Spleen (tissue), 11 donors: ENCODE measurements at regions not wholly inside any gene's neighbourhood (a gene's known extent, or its start where the extent isn't known, plus 50 kb on each side); places are given as distances from the start of the nearest gene placed in this dataset.

Experiments
- DNase-seq: peaks from one replicate; pipeline ENCODE4 v3.0.0-alpha.2; 2020
- H3K27ac ChIP-seq, 8 donors: fragments of 200-600 bp; sonication (generic) in 7 of 8; 1 replicate in 4 of 8; 2 replicates in 4 of 8; pipeline versions ENCODE4 v1.5.0 to v1.8.0; 2016 to 2021; ENCODE audit warnings: inconsistent platforms in 4 of 8, mild to moderate bottlenecking in 4 of 8, moderate library complexity in 1 of 8
- H3K27me3 ChIP-seq, 7 donors: fragments of 200-600 bp; sonication (generic) in 6 of 7; replicated peaks in 1 of 7; 1 replicate in 4 of 7; 2 replicates in 3 of 7; pipeline versions ENCODE4 v1.5.0 to v1.8.0; 2016 to 2021; ENCODE audit warnings: inconsistent platforms in 3 of 7, mild to moderate bottlenecking in 1 of 7
- H3K36me3 ChIP-seq, 6 donors: fragments of 200-600 bp; sonication (generic) in 5 of 6; 1 replicate in 4 of 6; 2 replicates in 2 of 6; pipeline versions ENCODE4 v1.5.0 to v1.8.0; 2016 to 2021; ENCODE audit warnings: inconsistent platforms in 2 of 6
- H3K4me1 ChIP-seq, 6 donors: fragments of 200-600 bp; sonication (generic) in 5 of 6; 1 replicate in 3 of 6; 2 replicates in 3 of 6; pipeline versions ENCODE4 v1.5.0 to v1.8.0; 2016 to 2021; ENCODE audit warnings: inconsistent platforms in 3 of 6
- H3K4me3 ChIP-seq, 8 donors: fragments of 200-600 bp; sonication (generic) in 7 of 8; 1 replicate in 4 of 8; 2 replicates in 4 of 8; pipeline versions ENCODE4 v1.5.0 to v1.8.0; 2016 to 2021; ENCODE audit warnings: inconsistent platforms in 4 of 8, mild to moderate bottlenecking in 4 of 8, moderate library complexity in 2 of 8
- H3K9me3 ChIP-seq, 8 donors: fragments of 200-600 bp; sonication (generic) in 7 of 8; 1 replicate in 4 of 8; 2 replicates in 4 of 8; pipeline versions ENCODE4 v1.5.0 to v1.8.0; 2016 to 2021; ENCODE audit warnings: inconsistent platforms in 4 of 8
- CTCF ChIP-seq, 11 experiments: fragments of 200-600 bp in 7 of 11; fragments of 450-650 bp in 4 of 11; sonication (generic) in 4 of 11; IDR thresholded peaks in 8 of 11; conservative IDR thresholded peaks in 3 of 11; 1 replicate in 7 of 11; 2 replicates in 4 of 11; pipeline versions ENCODE4 v1.4.0 to v1.8.0; 2016 to 2021; ENCODE audit warnings: antibody characterized with exemption in 11 of 11, inconsistent platforms in 4 of 11, mild to moderate bottlenecking in 1 of 11
- POLR2A ChIP-seq, 3 donors: fragments of 450-650 bp; IDR thresholded peaks; one replicate each; pipeline ENCODE4 v1.5.1; 2017; ENCODE audit warnings: antibody characterized with exemption in 3 of 3, mild to moderate bottlenecking in 1 of 3
- POLR2AphosphoS5 ChIP-seq, 3 donors: sonication (generic); formaldehyde crosslinking; IDR thresholded peaks; one replicate each; pipeline ENCODE4 v1.5.1; 2017; ENCODE audit warnings: antibody characterized with exemption in 3 of 3
- WGBS, 5 donors: extraction: QIAGEN DNeasy Blood & Tissue Kit in 3 of 5; methylation state at CpG; one replicate each; pipeline versions ENCODE4 v1.1.5 to v1.1.7; 2013 to 2018; 5-methylcytosine and 5-hydroxymethylcytosine counted together
- intact Hi-C: fragments of 100-400 bp; cut with DNase I; formaldehyde crosslinking; loops from one replicate; pipeline ENCODE4 v1.15.0; 2023; ENCODE audit warnings: low total_unique reads
- donor health status: healthy with polysubstance abuse.
- donor health status: DM: no; HTN: no; CAD: no; lungs with moderate emphysema.
- donor health status: DM: no; HTN: no; CAD: no.
- donor health status: Bipolar disorder and iron deficiency.
- donor health status: healthy.
- donor health status: DM: no; HTN: no; CAD: no.
- donor health status: DM: yes; HTN: yes; CAD: no.

DNA sequence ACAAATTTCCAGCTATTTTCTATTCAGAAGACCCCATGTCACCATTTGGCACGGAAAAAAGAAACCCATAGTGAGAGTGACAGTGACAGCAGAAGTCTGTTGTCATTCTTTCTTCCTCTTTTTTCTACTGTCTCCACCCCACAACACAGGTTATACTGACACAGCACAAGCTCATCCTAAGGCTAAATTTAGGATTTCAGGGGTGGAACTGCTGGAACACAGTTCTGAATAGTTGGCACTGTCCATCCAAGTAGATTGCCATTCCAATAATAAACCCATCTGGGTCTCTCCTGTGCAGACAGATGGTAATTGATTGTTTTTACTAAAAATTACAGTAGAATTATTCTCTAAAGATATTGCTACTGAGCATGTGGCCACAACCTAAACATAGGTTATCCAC, 95.2 kb upstream of the C11orf87 start:
- Histone ChIP-seq H3K4me1 (no peaks in the 10 kb centered on the region), H3K27ac (no peak overlapping the region), H3K4me3 (no peak overlapping the region), H3K36me3 (no peaks in the 10 kb centered on the region), H3K27me3 (no peaks in the 10 kb centered on the region), H3K9me3 (peaks cover 0 to 15% (median 5%) of the 10 kb centered on the region in 8 donors)
- TF ChIP-seq POLR2AphosphoS5 (IDR thresholded peaks at IDR 0.05) (no peak), CTCF (IDR thresholded peaks at IDR 0.05 in 8 of 11, conservative IDR thresholded peaks at IDR 0.05 in 3 of 11) (no peak), POLR2A (IDR thresholded peaks at IDR 0.05) (no peak)
- no peak for DNase-seq
- intact Hi-C loops = no loop called here
- WGBS, 5 donors = 51 to 81% (median 64%) methylated on average over 1 of the region's 1 CpG

DNA sequence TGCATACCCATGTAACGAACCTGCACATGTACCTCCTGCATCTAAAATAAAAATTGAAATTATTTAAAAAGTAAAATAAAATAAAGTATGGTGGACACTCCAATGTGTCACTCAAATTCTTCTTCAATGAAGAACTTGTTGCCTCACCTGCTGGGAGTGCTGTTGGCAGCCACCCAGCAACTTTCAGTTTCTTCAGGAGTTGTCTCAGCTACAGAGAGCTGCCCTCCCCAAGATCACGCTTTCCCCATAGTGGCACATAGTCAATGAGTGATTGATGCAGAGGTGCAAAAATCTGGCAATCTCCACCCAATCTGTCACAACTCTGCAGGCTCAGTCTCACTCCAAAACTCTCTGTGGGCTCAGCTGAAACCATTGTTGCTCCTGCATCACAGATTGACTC, 92.3 kb upstream of the C11orf87 start:
- no peaks in the 10 kb centered on the region for H3K27me3 ChIP-seq
- H3K4me1 ChIP-seq = no peaks in the 10 kb centered on the region
- TF ChIP-seq POLR2A (IDR thresholded peaks at IDR 0.05) (no peak), CTCF (IDR thresholded peaks at IDR 0.05 in 8 of 11, conservative IDR thresholded peaks at IDR 0.05 in 3 of 11) (no peak), POLR2AphosphoS5 (IDR thresholded peaks at IDR 0.05) (no peak)
- H3K9me3 ChIP-seq = peaks cover 0 to 15% (median 5%) of the 10 kb centered on the region in 8 donors
- intact Hi-C loops = no loop called here
- no peak overlapping the region for H3K27ac ChIP-seq
- no peak for DNase-seq
- no peak overlapping the region for H3K4me3 ChIP-seq
- no peaks in the 10 kb centered on the region for H3K36me3 ChIP-seq
- WGBS, 5 donors = 73 to 82% (median 80%) methylated on average over 2 of the region's 2 CpGs

- 91 to 95% (median 92%) methylated on average over 1 of the region's 1 CpG for WGBS, 5 donors
- intact Hi-C loops = no loop called here
- DNase-seq = no peak
- no peak overlapping the region for H3K4me3 ChIP-seq
- no peaks in the 10 kb centered on the region for H3K36me3 ChIP-seq
- TF ChIP-seq POLR2AphosphoS5 (IDR thresholded peaks at IDR 0.05) (no peak), CTCF (IDR thresholded peaks at IDR 0.05 in 8 of 11, conservative IDR thresholded peaks at IDR 0.05 in 3 of 11) (no peak), POLR2A (IDR thresholded peaks at IDR 0.05) (no peak)
- no peak overlapping the region for H3K27ac ChIP-seq
- no peaks in the 10 kb centered on the region for H3K9me3 ChIP-seq
- no peaks in the 10 kb centered on the region for H3K27me3 ChIP-seq
- H3K4me1 ChIP-seq = no peaks in the 10 kb centered on the region
Observed at GRCh38 chr11:109338131-109338530, 83.9 kb upstream of the C11orf87 start.

GRCh38 chr11:109342261-109342660, 79.7 kb upstream of the C11orf87 start:
- Histone ChIP-seq H3K27me3 (no peaks in the 10 kb centered on the region), H3K36me3 (no peaks in the 10 kb centered on the region), H3K4me1 (no peaks in the 10 kb centered on the region), H3K27ac (no peak overlapping the region), H3K9me3 (peaks cover 0 to 7% (median 0%) of the 10 kb centered on the region in 8 donors), H3K4me3 (no peak overlapping the region)
- no peak for TF ChIP-seq CTCF (IDR thresholded peaks at IDR 0.05 in 8 of 11, conservative IDR thresholded peaks at IDR 0.05 in 3 of 11)
- no peak for TF ChIP-seq POLR2A (IDR thresholded peaks at IDR 0.05)
- TF ChIP-seq POLR2AphosphoS5 (IDR thresholded peaks at IDR 0.05) = no peak
- intact Hi-C loops = no loop called here
- no peak for DNase-seq
- 53 to 85% (median 72%) methylated on average over 2 of the region's 2 CpGs for WGBS, 5 donors
